ENCODE measurements at regions not wholly inside any gene's neighbourhood (a gene's known extent, or its start where the extent isn't known, plus 50 kb on each side); places are given as distances from the start of the nearest gene placed in this dataset.

DNA sequence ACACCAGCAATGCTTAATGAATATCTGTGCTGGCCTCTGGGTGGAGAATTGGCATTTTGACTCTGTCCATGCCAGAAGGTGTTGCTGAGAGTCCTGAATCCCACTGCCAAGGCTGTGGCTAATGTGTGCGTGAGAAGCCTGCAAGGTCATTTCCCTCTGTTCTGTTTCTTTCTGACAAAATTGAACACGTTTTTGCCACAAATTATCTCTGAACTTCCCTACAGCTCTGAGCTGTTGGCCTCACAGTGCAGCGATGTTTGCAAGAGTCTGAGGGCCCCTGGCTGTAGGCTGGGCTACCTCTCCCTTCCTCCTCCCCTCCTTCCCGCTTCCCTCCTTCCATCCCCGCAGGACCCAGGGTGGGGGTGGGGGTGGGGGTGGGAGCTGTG, 154.1 kb upstream of the HS6ST1 start:
- TF ChIP-seq, protein P1, sequence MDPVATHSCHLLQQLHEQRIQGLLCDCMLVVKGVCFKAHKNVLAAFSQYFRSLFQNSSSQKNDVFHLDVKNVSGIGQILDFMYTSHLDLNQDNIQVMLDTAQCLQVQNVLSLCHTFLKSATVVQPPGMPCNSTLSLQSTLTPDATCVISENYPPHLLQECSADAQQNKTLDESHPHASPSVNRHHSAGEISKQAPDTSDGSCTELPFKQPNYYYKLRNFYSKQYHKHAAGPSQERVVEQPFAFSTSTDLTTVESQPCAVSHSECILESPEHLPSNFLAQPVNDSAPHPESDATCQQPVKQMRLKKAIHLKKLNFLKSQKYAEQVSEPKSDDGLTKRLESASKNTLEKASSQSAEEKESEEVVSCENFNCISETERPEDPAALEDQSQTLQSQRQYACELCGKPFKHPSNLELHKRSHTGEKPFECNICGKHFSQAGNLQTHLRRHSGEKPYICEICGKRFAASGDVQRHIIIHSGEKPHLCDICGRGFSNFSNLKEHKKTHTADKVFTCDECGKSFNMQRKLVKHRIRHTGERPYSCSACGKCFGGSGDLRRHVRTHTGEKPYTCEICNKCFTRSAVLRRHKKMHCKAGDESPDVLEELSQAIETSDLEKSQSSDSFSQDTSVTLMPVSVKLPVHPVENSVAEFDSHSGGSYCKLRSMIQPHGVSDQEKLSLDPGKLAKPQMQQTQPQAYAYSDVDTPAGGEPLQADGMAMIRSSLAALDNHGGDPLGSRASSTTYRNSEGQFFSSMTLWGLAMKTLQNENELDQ (CRISPR knock-in tag; IDR thresholded peaks at IDR 0.05; ENCODE audit: borderline replicate concordance) = no peak
- TF ChIP-seq ZNF567 (CRISPR knock-in tag; IDR thresholded peaks at IDR 0.05; ENCODE audit: borderline replicate concordance) = no peak
